HPDE6-E6E7 (cell line): ENCODE measurements at regions not wholly inside any gene's neighbourhood (a gene's known extent, or its start where the extent isn't known, plus 50 kb on each side); places are given as distances from the start of the nearest gene placed in this dataset.

ENCODE experiments used
- DNase-seq: peaks from one replicate; pipeline ENCODE4 v3.0.0; 2011; ENCODE audit warnings: missing footprints; ENCODE audit errors: extremely low spot score

DNA sequence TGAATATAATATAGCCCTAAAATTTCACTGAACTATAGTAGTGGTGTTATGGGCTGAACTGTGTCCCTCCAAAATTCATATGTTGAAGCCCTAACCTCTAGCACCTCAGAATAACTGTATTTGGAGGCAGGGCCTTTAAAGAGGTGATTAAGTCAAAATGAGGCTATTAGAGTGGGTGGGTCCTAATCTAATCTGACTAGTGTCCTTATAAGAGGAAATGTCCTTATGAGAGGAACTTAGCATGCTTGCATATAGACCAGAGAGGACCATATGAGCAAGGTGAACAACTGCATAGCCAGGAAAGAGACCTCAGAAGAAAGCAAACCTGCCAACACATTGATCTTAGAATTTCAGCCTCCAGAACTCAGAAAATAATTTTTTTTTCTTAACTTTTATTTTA is 238.4 kb downstream of the ZEB2 start:
- no peak for DNase-seq

DNA sequence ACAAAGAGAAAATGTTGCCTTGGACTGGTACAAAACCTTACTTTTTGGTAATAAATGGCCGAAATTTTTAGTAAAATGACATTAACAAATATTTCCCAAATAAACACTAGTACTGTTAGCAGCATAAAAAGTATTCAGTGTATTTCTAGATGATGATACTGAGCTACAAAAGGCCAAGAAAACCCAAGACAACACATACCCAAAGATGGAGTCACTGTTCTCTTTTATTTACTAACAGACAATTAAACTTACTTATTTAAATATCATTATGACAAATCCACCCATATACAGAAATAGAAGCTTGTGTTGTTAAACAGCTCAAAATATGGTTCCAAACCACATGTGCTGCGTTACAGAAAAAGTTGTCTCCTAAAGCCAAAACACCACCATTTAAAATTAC is 239.9 kb downstream of the ZEB2 start:
- DNase-seq: no peak

DNA sequence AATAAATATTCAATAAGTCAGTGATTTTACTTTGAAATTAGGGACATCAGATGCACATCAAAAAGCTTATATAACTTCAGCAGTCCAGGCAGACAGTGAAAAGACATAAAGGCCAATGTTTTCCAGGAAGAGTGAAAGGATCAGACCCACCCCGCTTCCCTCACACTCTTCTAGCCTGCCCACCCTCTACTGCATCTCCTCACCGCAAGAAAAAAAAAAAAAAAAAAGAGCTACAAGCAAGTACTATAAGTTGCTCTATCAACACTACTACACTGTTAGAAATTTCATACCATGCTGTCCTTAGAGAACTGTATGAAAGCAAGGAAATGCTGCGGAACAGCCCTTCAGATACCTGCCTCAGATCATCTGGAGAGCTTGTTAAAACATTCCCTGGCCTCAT is 240.8 kb downstream of the ZEB2 start:
- no peak for DNase-seq

DNA sequence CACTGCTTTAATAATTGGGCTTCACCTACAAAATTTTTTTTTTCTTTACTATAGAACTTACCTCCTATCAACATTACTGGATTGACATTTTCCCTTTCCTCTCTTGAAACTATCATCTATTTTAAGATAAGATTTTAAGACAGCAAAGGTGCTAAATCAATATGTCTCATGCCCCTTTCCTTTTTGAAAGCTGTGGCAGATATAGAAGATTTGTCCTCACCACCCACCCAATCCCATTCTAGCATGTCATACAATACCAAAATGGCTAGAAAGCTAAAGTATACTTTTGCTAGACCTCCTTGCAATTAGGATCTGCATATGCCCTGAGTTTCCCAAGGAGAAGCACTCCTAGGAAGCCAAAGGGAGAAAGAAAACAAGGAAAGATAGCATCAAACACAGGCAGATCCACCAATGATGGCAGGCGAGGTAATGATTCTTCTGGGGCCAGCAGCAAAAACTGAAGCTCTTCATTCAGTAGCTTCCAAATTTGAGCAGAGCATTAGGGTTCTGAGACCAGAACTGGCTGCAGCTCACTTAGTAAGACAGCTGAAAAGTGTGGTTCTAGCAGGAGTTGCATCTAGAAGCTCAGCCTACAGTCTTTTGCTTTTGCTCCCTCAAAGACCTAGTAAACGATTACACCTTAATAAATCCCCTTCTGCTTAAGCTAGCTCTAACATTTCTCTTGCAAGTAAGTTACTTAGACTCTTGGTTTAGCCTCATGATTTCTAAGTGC is 242.1 kb downstream of the ZEB2 start:
- no peak for DNase-seq

DNA sequence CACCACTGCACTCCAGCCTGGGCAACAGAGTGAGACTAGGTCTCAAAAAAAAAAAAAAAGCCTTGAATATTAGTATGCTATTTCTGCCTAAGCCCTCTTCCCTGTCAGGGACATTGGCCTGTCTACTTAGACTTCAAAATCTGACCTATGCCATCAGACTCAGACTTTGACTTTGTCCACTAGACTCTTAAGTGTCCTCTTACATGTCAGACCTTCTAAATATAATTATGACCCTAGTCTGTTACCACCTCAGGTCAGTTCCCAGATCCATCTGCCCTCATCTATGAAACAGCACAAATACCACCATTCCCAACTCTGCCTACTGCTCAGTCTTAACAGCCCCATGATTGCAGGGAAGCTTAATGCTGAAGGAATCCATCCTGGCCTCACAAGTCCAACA is 244.6 kb downstream of the ZEB2 start:
- no peak for DNase-seq

DNA sequence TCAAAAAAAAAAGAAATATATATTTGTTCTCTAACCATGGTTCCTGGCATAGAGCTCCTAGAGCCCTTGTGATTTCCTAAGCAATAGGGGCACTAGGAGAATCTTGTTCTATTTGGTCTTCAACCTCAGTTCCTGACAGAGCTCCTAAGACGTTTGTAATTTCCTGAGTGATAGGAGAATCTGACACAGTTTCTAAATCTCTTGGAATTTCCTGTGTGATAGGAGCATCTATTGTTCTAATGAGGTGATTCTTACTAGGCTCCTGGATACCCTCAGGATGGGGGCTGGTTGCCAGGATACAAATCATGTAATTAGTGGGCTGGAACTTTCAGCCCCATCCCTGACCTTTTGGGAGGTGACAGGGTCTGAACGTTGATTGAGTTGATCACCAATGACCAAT is 245.8 kb downstream of the ZEB2 start:
- DNase-seq: no peak

DNA sequence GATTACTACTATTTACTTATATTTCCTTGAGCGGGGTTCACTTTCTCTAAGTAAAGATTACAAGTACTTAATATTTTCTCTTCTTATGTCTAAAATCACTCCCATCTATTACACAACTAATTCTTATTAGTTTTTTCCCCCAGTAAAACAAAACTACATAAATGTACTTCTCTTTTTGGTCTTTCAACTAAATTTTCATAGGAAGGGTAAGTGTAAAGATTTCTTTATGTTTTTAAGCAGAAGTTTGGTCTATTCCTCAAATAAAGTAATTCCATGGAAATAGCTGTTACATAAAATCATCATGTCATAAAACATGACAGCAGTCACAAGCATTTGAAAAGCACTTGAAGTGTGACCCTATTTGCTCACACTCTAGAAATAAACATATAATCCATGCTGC is 249.0 kb downstream of the ZEB2 start:
- no peak for DNase-seq

DNA sequence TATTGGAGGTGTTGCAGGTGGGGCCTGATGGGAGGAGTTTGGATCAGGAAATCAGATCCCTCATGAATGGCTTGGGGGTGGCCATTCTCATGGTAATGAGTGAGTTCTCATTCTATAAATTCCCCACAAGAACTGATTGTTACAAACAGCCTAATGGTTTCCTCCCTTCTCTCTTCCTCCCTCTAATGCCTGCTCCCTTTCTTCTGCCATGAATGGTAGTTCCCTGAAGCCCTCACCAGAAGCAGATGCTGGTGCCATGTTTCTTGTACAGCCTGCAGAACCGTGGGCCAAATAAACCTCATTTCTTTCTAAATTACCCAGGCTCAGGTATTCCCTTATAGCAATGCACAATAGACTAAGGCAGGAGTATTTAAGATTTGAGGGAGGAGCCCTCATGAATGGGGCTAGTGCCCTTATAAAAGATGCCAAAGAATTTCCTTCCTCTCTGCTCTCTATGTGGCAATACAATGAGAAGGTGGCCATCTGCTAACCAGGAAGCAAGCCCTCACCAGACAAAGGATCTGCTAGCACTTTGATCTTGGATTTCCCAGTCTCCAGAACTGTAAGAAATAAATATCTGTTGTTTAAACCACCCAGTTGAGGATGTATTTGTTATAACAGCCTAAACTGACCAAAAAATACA is 251.8 kb downstream of the ZEB2 start:
- DNase-seq: no peak

DNA sequence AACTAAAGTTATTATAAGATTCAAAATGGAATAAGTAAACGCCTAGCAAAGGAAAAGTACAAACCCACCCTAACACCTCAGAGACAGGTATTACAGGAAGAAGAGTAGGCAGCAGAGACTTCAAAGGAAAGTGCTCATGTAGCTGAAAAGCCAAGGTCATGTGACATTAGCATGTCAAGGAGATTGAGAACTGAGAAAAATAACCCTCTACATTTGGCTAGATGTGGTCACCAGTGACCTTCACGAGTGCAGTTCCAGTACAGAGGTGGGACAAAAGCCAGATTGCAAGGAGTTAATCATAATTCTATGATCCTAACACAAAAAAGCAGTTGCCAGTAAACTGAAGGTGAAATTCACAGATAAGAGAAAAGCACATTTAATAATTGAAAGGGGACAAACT is 252.7 kb downstream of the ZEB2 start:
- DNase-seq: no peak

DNA sequence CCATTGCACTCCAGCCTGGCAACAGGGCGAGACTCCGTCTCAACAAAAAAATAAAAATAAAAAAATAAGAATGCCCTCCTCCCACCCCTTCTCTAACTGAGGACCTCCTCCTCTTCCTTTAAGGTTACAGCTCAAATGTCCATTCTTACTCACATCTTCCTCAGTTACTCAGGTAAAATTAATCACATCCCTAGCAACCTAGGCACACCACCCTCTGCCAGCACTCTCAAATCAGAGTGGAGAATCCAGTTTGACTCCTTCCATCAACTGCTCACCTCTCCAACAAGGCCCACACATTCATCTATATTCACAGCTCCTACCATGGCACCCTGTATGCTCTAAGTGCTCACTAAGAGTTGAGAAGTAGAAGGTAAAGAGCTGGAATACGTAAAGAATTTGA is 254.3 kb downstream of the ZEB2 start:
- no peak for DNase-seq

DNA sequence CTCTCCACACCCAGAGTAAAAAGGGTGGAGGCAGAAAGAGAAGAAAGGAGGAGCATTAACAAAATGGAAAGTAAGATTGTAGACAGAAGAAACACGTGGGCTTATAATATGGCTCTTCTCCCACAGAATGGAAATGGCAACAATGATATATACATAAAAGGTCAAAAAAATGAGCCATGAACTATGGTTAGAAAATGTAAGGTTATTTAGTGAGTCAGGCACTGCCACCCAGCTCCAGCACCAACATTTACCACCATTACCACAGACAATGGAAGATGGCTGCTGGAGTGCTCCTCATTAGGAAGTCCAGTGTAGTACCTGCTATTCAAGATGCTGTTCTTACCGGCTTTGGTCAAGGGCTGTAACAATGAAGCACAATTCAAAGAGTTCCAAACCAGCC is 258.0 kb downstream of the ZEB2 start:
- DNase-seq: no peak

DNA sequence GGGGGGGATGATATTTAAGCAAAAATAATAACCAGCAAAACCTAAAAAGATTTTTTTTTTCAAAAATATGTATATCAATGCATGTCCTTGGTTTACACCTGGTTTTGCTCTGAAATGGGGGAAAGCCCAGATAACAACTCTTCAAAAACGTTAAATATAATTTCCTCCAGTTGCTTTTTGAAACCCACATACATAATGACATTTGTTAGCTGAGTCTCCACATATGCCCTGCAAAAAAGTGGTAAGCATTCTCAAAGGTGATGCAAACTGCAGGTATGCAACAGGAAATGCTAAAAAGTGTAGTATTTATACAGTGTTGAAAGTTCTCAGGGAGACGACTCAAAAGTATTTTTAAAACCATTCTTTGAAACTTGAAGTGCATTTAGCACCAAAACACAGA is 258.6 kb downstream of the ZEB2 start:
- DNase-seq: peak; percentile 5

DNA sequence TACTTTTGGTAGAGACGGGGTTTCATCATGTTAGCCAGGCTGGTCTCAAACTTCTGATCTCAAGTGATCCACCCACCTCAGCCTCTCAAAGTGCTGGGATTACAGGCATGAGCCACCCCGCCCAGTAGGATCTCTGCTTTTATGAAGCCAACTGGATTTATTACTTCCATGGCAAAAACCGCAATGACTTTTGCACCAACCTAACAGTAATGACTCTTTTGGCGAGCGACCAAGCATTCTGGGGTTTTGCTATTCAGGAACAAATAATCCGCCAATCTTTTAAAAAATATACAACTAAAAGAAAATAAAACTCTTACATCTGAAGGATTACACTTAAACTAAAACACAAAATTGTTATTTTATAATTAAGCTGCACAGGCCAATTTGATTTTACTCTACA is 260.6 kb downstream of the ZEB2 start:
- no peak for DNase-seq

DNA sequence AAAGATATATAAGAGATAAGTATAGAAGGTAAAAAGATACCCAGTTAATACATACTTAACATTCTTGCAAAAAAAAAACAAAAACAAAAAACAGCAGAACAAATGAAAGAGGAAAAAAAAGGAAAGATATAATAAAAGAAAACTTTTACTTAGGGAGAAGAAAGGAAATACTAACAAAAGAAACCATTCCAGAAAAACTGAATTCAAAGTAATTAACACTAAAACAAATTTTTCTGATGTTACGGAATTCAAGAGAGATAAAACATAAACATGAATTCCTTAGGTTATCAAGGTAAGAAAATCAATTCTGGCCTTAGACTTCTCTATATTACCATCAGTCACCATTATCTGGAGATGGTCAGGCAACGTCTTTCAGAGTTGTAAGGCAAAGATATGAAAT is 261.8 kb downstream of the ZEB2 start:
- no peak for DNase-seq

DNA sequence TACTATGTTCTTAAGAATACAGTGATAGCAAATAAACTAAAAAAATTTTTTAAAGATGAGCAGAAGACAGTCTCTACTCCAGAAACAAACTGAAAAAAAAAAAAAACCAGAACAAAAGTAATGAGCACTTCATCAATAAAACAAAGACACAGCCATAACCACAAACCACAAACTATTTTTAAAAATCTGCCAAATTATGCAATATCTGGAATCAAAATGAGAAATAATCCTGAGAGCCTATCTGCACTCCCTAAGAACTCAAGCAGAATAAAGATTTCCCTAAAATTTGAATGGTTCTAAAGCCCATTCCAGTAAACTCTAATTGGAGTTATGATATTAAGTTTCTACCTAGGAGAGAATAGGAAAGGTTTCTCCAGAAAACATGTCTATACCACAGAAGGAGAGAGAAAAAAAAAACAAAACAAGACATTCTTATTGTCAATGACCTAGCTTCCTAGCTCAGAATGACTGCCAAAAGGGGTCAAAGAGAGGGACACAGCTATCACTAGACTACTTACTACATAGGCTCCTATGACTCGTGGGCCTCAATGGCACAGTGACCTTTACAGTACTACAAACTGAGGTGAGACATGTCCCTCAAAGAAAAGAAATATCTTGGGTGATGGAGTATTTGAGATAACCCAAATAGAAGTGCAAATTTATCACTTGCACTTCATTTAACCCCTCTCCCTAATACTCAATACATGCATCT is 262.8 kb downstream of the ZEB2 start:
- no peak for DNase-seq

DNA sequence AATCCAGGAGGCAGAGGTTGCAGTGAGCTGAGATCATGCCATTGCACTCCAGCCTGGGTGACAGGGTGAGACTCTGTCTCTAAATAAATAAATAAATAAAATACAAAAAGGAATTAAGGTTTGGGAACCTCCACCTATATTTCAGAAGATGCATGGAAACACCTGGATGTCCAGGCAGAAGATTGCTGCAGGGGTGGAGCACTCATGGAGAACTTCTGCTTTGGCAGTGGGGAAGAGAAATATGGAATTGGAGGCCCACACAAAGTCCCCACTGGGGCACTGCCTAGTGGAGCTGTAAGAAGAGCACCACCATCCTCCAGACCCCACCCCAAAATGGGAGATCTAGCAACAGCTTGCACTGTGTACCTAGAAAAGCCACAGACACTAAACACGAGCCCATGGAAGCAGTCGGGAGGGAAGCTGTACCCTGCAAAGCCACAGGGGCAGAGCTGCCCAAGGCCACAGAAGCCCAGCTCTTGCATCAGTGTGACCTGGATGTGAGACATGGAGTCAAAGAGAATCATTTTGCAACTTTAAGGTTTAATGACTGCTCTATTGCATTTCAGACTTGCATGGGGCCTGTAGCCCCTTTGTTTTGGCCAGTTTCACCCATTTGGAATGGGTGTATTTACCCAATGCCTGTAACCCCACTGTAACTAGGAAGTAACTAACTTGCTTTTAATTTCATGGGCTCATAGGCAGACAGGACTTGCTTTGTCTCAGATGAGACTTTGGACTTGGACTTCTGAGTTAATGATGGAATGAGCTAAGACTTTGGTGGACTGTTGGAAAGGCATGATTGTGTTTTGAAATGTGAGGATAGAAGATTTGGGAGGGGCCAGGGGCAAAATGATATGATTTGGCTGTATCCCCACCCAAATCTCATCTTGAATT is 265.3 kb downstream of the ZEB2 start:
- no peak for DNase-seq

DNA sequence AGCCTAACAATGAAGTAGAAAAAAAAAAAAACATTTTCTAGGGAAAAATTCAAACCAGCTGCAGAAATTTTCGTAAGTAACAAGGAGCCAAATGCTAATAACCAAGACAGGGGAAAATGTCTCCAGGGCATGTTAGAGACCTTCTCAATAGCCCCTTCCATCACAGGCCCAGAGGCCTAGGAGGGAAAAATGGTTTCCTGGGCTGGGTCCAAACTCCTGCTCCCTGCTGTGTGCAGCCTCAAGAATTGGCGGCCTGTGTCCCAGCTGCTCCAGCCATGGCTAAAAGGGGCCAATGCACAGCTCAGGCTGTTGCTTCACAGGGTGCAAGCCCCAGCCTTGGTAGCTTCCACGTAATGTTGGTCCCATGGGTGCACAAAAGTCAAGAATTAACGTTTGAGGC is 266.2 kb downstream of the ZEB2 start:
- no peak for DNase-seq

DNA sequence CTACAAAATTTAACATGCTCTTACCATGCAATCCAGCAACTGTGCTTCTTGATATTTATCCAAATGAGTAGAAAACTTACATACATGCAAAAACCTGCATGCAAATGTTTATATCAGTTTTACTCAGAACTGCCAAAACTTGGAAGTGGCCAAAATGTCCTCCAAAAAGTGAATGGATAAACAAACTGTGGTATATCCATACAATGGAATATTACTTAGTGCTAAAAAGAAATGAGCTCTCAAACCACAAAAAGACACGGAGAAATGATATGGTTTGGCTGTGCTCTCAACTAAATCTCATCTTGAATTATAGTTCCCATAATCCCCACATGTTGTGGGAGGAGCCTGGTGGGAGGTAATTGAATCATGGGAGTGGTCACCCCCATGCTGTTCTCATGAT is 267.2 kb downstream of the ZEB2 start:
- no peak for DNase-seq

DNA sequence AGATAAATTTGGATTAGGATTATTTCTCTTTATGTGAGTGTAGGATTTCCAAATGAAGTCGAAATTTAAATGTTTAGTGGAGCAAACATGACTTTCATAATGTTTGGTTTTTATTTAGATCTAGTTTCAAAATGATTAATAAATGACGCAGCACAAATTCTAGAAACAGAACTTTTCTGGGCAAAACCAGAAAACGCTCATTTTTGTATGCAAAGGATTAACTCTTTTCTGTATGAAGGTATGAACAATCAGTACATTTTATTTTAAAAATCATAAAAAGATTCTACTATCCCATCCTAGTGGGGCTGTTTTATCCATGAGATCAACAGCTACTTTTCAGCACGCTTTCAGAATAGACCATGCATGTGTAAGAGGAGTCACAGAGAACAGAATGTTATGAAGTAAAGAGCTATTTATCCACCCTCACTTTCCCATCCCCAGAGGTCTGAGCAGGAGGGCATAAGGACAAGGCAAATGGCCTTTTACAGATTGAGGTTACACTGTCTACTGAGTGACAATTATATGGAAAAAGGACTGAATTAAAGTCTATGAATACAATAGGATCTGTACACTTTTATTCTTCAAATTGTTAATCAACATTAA is 270.8 kb downstream of the ZEB2 start:
- no peak for DNase-seq

DNA sequence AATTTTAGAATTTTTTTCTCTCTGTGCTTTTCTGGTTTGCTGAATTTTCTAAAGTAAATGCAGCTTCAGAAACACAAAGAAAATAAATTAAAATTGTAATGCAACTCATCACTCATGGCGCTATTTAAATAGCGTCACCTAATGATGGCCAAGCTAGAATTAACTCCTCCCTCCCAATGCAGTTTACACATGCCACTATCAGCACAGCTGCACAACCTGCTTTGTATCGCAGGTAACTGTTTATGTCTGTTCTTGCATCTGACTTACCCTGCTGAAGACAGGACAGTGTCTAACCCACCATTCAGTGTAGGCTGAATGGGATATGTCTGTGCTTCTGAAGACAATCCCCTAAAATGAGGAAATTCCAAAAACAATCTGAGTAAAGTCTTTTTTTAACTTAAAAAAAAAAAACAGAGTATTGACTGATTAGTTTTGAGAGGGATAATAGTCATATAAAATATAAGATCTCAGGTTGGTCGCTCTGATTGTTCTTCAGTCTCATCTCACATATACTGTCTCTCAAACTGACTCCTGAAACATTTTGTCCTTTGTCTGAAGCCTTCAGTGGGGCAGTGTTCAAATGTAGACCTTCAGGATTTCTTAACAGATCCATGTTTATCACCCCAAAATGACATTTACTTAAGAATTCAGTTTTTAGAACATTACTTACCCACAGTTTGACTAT is 271.4 kb downstream of the ZEB2 start:
- DNase-seq: no peak

DNA sequence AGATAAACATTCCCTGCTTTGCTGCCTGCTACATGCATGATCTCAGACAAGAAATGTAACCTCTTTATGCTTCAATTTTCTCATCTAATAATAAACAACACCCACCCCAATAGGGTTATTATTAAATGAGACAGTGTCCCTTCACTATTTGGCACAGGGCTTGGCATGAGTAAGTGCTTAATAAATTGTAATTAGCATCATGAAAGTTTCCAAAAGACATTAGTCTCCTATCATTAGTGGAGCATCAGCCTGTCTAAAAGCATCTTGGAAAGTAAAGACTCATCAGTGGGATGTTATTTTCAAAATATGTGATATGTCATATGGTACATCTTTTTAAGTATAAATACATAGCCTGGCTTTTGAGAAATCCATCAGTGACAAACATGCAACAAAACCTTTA is 275.0 kb downstream of the ZEB2 start:
- no peak for DNase-seq
